ENCODE measurements at regions not wholly inside any gene's neighbourhood (a gene's known extent, or its start where the extent isn't known, plus 50 kb on each side); places are given as distances from the start of the nearest gene placed in this dataset.

DNA sequence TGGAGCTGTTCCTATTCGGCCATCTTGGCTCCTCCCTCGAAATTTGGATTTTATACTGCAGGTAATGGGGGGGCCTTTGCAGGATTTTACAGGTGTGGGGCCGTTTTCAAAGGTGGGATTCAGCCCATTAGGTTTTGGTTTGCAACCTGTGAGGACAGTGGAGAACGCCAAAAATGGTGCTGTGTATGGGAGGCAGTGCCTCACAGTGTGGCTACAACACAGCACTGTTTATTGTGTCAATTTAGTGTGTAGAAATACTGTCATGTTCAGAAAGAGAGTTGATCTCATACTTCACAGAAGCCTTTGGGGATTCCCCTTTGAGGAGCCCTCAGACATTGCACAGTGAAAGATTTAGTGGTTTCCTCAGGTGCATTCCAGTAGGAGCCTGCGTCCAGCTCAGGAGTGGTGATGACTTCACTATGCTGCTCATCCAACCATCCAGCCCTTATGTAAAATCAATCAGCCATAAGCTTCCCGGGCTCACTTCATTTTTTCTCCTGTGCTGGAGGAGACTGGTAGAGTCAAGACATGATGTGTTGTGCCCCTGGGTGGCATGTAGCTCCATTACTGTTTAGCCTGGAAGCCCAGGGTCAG, 92.7 kb upstream of the PRMT8 start:
- TF ChIP-seq ATF1 (CRISPR knock-in tag; IDR thresholded peaks at IDR 0.05), result no peak
- no peak for TF ChIP-seq PRDM15 (CRISPR knock-in tag; IDR thresholded peaks at IDR 0.05)
- TF ChIP-seq, protein P1, sequence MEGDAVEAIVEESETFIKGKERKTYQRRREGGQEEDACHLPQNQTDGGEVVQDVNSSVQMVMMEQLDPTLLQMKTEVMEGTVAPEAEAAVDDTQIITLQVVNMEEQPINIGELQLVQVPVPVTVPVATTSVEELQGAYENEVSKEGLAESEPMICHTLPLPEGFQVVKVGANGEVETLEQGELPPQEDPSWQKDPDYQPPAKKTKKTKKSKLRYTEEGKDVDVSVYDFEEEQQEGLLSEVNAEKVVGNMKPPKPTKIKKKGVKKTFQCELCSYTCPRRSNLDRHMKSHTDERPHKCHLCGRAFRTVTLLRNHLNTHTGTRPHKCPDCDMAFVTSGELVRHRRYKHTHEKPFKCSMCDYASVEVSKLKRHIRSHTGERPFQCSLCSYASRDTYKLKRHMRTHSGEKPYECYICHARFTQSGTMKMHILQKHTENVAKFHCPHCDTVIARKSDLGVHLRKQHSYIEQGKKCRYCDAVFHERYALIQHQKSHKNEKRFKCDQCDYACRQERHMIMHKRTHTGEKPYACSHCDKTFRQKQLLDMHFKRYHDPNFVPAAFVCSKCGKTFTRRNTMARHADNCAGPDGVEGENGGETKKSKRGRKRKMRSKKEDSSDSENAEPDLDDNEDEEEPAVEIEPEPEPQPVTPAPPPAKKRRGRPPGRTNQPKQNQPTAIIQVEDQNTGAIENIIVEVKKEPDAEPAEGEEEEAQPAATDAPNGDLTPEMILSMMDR (IDR thresholded peaks at IDR 0.05), result no peak

Measured in WTC11 (cell line).